CD4-positive, alpha-beta T cell (primary cell): ENCODE measurements at regions not wholly inside any gene's neighbourhood (a gene's known extent, or its start where the extent isn't known, plus 50 kb on each side); places are given as distances from the start of the nearest gene placed in this dataset.

ENCODE experiments used
- ATAC-seq: fragments of 200-7000 bp; cut with Tn5 transposase; one replicate; pipeline ENCODE4 v1.10.0; 2022; ENCODE audit warnings: mild to moderate bottlenecking; ENCODE audit not compliant: poor library complexity
- CTCF ChIA-PET: fragments of 350-600 bp; sonication (Branson Sonifier 250); formaldehyde crosslinking; loops from one replicate; lab custom pipeline; 2021; ENCODE audit warnings: antibody characterized with exemption, inconsistent platforms; lab: Charles Lee
- POLR2A ChIA-PET: fragments of 350-600 bp; sonication (Branson Sonifier 250); formaldehyde crosslinking; loops from one replicate; lab custom pipeline; 2021; ENCODE audit warnings: antibody characterized with exemption, inconsistent platforms; lab: Charles Lee
- DNase-seq, 14 experiments: peaks; one replicate each; pipeline ENCODE4 v3.0.0-alpha.2; 2013 to 2020; ENCODE audit warnings: mixed read lengths in 2 of 14
- H3K27ac ChIP-seq, 2 donors: one replicate each; pipeline versions ENCODE4 v1.5.1 to v1.7.0; 2013; ENCODE audit warnings: low read length in 2 of 2, low read depth in 1 of 2, mild to moderate bottlenecking in 1 of 2
- H3K27me3 ChIP-seq, 2 experiments: 1 replicate in 1 of 2; 2 replicates in 1 of 2; pipeline versions ENCODE4 v1.6.1 to v1.7.0; 2013; ENCODE audit warnings: low read length in 2 of 2, control low read depth in 1 of 2, mild to moderate bottlenecking in 1 of 2, moderate library complexity in 1 of 2; ENCODE audit not compliant: insufficient read depth in 2 of 2, control insufficient read depth in 1 of 2
- H3K36me3 ChIP-seq: one replicate; pipeline ENCODE4 v1.6.1; 2013; ENCODE audit warnings: low read length, control low read depth; ENCODE audit not compliant: insufficient read depth
- H3K4me1 ChIP-seq: one replicate; pipeline ENCODE4 v1.6.1; 2013; ENCODE audit warnings: low read length, control low read depth; ENCODE audit not compliant: insufficient read depth
- H3K4me3 ChIP-seq: one replicate; pipeline ENCODE4 v1.5.1; 2013; ENCODE audit warnings: mild to moderate bottlenecking, low read length, moderate library complexity
- H3K9me3 ChIP-seq, 2 experiments: 1 replicate in 1 of 2; 2 replicates in 1 of 2; pipeline versions ENCODE4 v1.6.1 to v1.7.0; 2013; ENCODE audit warnings: low read length in 2 of 2, mild to moderate bottlenecking in 2 of 2, control low read depth in 1 of 2, moderate library complexity in 1 of 2; ENCODE audit not compliant: control insufficient read depth in 1 of 2, insufficient read depth in 1 of 2
- H3K27ac Mint-ChIP-seq: one replicate; pipeline ENCODE4 v1.8.0; 2020; ENCODE audit warnings: mixed read lengths
- H3K27me3 Mint-ChIP-seq: one replicate; pipeline ENCODE4 v1.8.0; 2021; ENCODE audit warnings: mixed read lengths
- H3K36me3 Mint-ChIP-seq: one replicate; pipeline ENCODE4 v1.8.0; 2021; ENCODE audit warnings: low read depth, mixed read lengths
- H3K4me1 Mint-ChIP-seq: one replicate; pipeline ENCODE4 v1.8.0; 2021; ENCODE audit warnings: low read depth, mixed read lengths
- H3K4me3 Mint-ChIP-seq: one replicate; pipeline ENCODE4 v1.8.0; 2020; ENCODE audit warnings: mild to moderate bottlenecking, mixed read lengths
- H3K9me3 Mint-ChIP-seq: one replicate; pipeline ENCODE4 v1.8.0; 2020; ENCODE audit warnings: mixed read lengths
- intact Hi-C, 2 experiments: fragments of 100-400 bp; cut with DNase I in 1 of 2; cut with micrococcal nuclease in 1 of 2; formaldehyde crosslinking; loops; one replicate each; pipeline versions ENCODE4 v1.15.1 to v1.9.0; 2023 to 2025; cut with DNase I, micrococcal nuclease
- TF ChIP-seq, protein P1 (sequence below): fragments of 200-600 bp; IDR thresholded peaks from one replicate; pipeline ENCODE4 v1.8.0; 2022; ENCODE audit warnings: antibody characterized with exemption, mild to moderate bottlenecking

- no peak for ATAC-seq
- TF ChIP-seq, protein P1, sequence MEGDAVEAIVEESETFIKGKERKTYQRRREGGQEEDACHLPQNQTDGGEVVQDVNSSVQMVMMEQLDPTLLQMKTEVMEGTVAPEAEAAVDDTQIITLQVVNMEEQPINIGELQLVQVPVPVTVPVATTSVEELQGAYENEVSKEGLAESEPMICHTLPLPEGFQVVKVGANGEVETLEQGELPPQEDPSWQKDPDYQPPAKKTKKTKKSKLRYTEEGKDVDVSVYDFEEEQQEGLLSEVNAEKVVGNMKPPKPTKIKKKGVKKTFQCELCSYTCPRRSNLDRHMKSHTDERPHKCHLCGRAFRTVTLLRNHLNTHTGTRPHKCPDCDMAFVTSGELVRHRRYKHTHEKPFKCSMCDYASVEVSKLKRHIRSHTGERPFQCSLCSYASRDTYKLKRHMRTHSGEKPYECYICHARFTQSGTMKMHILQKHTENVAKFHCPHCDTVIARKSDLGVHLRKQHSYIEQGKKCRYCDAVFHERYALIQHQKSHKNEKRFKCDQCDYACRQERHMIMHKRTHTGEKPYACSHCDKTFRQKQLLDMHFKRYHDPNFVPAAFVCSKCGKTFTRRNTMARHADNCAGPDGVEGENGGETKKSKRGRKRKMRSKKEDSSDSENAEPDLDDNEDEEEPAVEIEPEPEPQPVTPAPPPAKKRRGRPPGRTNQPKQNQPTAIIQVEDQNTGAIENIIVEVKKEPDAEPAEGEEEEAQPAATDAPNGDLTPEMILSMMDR = no peak
- intact Hi-C loops = no loop called here
Measured at GRCh38 chr6:23302514-23302913, 733.1 kb downstream of the HDGFL1 start.

GRCh38 chr6:23305325-23305943 lies 736.1 kb downstream of the HDGFL1 start:
- DNase-seq (no peak), ATAC-seq (no peak)
- Histone ChIP-seq H3K36me3 (no peaks in the 10 kb centered on the region), H3K27me3 (no peaks in the 10 kb centered on the region), H3K27ac (no peak overlapping the region), H3K4me1 (no peaks in the 10 kb centered on the region), H3K4me3 (no peak overlapping the region), H3K9me3 (no peaks in the 10 kb centered on the region)
- H3K4me3 Mint-ChIP-seq = no peak overlapping the region
- peaks cover 3% of the 10 kb centered on the region for H3K9me3 Mint-ChIP-seq
- ChIA-PET POLR2A (no interaction called here), CTCF (no interaction called here)
- H3K27me3 Mint-ChIP-seq = no peaks in the 10 kb centered on the region
- intact Hi-C loops = no loop called here
- TF ChIP-seq, protein P1 = no peak
- no peak overlapping the region for H3K27ac Mint-ChIP-seq
- H3K4me1 Mint-ChIP-seq = no peaks in the 10 kb centered on the region
- no peaks in the 10 kb centered on the region for H3K36me3 Mint-ChIP-seq

More at GRCh38 chr6:23302514-23302913, 733.1 kb downstream of the HDGFL1 start:
- Mint-ChIP-seq H3K27ac (no peak overlapping the region), H3K9me3 (peaks cover 3% of the 10 kb centered on the region), H3K36me3 (no peaks in the 10 kb centered on the region), H3K4me3 (no peak overlapping the region), H3K27me3 (no peaks in the 10 kb centered on the region), H3K4me1 (no peaks in the 10 kb centered on the region)
- Histone ChIP-seq H3K4me3 (no peak overlapping the region), H3K9me3 (no peaks in the 10 kb centered on the region), H3K36me3 (no peaks in the 10 kb centered on the region), H3K27me3 (no peaks in the 10 kb centered on the region), H3K27ac (no peak overlapping the region), H3K4me1 (no peaks in the 10 kb centered on the region)
- ChIA-PET POLR2A (no interaction called here), CTCF (no interaction called here)
- DNase-seq = no peak

DNA sequence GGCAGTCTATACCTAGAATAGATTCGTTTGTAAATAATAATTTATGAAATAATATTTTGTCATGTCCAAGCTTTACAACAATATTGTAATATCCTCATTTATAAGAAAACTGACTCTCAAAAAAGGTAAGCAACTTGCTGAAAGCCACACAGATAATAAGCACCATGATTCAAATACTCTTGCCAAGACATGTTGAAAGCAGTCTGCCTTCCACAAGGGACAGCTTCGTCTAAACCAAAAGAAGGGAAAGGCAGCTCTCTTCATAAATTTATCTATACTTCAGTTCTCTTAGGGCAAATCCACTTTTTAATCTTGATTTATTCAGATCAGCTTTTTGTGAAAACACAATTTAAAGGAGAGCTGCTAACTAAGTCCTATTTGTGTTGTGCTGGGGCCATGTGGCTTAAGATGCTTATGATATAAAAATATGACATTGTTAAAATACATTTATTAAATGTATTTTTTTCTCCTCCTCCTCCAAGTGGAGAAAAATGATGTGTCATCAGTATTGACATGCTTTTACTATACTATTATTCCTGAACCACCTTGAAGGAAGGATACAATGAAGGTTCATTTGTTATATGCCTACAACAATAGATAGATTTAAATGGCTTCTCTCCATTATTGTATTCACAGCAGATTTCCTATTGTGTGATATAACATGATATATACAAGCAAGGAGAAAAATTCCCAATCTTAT lies 737.0 kb downstream of the HDGFL1 start:
- Mint-ChIP-seq H3K4me3 (no peak overlapping the region), H3K27me3 (no peaks in the 10 kb centered on the region), H3K27ac (no peak overlapping the region), H3K36me3 (no peaks in the 10 kb centered on the region), H3K9me3 (peaks cover 3% of the 10 kb centered on the region), H3K4me1 (no peaks in the 10 kb centered on the region)
- no peak overlapping the region for H3K27ac ChIP-seq
- ChIA-PET CTCF (no interaction called here), POLR2A (no interaction called here)
- no peak overlapping the region for H3K4me3 ChIP-seq
- H3K4me1 ChIP-seq = no peaks in the 10 kb centered on the region
- H3K27me3 ChIP-seq = no peaks in the 10 kb centered on the region
- no peaks in the 10 kb centered on the region for H3K9me3 ChIP-seq
- ATAC-seq = no peak
- H3K36me3 ChIP-seq = no peaks in the 10 kb centered on the region
- TF ChIP-seq, protein P1 = no peak
- DNase-seq = no peak
- intact Hi-C loops = no loop called here
